Endothelial cell of umbilical vein (primary cell): ENCODE measurements at regions not wholly inside any gene's neighbourhood (a gene's known extent, or its start where the extent isn't known, plus 50 kb on each side); places are given as distances from the start of the nearest gene placed in this dataset.

Source experiments
- BruUV-seq: library from RNA; stranded (reverse); fragments of 400-500 nt; replicated peaks from 2 replicates; lab custom pipeline; 2021; lab: Mats Ljungman, UMichigan
- CTCF ChIA-PET: fragments of 300-600, 350-600 bp; sonication (Branson Sonifier 250); formaldehyde crosslinking; loops from one replicate; lab custom pipeline; 2021; ENCODE audit warnings: antibody characterized with exemption, inconsistent platforms; lab: Charles Lee
- POLR2A ChIA-PET: fragments of 300-600, 350-600 bp; sonication (Branson Sonifier 250); formaldehyde crosslinking; loops from one replicate; lab custom pipeline; 2021; ENCODE audit warnings: antibody characterized with exemption, inconsistent platforms; lab: Charles Lee
- DNase-seq: peaks from one replicate; pipeline ENCODE4 v3.0.0-alpha.2; 2011; ENCODE audit warnings: low read depth, low spot score
- FAIRE-seq: peaks from 2 replicates; lab custom pipeline; 2011; peaks lifted over from hg19 to GRCh38; lab: Jason Lieb, UNC
- H2AFZ ChIP-seq: 2 replicates; pipeline ENCODE4 v1.6.0; 2012; ENCODE audit warnings: low read depth, low read length, control low read depth, inconsistent platforms
- H3K27ac ChIP-seq: 2 replicates; pipeline ENCODE4 v1.5.1; 2011; ENCODE audit warnings: low read depth, mild to moderate bottlenecking, control low read depth, low read length, moderate library complexity; ENCODE audit not compliant: insufficient read depth
- H3K27me3 ChIP-seq, 2 experiments: 2 replicates each; pipeline versions ENCODE4 v1.6.0 to v1.6.1; 2011; ENCODE audit warnings: low read length in 2 of 2, mixed read lengths in 1 of 2; ENCODE audit not compliant: control insufficient read depth in 2 of 2, insufficient read depth in 2 of 2
- H3K36me3 ChIP-seq, 2 experiments: 2 replicates in 1 of 2; 3 replicates in 1 of 2; pipeline ENCODE4 v1.5.1; 2011; ENCODE audit warnings: low read length in 2 of 2, mild to moderate bottlenecking in 1 of 2, moderate library complexity in 1 of 2; ENCODE audit not compliant: control insufficient read depth in 2 of 2, insufficient read depth in 2 of 2; ENCODE audit errors: extremely low read depth in 1 of 2
- H3K4me1 ChIP-seq: 3 replicates; pipeline ENCODE4 v1.5.1; 2011; ENCODE audit warnings: mild to moderate bottlenecking, low read length; ENCODE audit not compliant: control insufficient read depth, insufficient read depth; ENCODE audit errors: extremely low read depth
- H3K4me2 ChIP-seq: 2 replicates; pipeline ENCODE4 v1.6.1; 2011; ENCODE audit warnings: low read length, control low read depth, mixed read lengths; ENCODE audit not compliant: insufficient read depth
- H3K4me3 ChIP-seq, 3 experiments: fragments of 200-600 bp in 1 of 3; sonication (generic), shearing (Covaris generic) in 1 of 3; replicated peaks in 1 of 3; 2 replicates each; pipeline ENCODE4 v1.5.1; 2011 to 2016; ENCODE audit warnings: control low read depth in 3 of 3, low read length in 3 of 3, mild to moderate bottlenecking in 2 of 3, inconsistent platforms in 1 of 3, low read depth in 1 of 3, moderate library complexity in 1 of 3; ENCODE audit not compliant: insufficient read depth in 1 of 3
- H3K79me2 ChIP-seq: 2 replicates; pipeline ENCODE4 v1.6.0; 2012; ENCODE audit warnings: low read length, inconsistent platforms; ENCODE audit not compliant: control insufficient read depth, insufficient read depth
- H3K9ac ChIP-seq: replicated peaks from 2 replicates; pipeline ENCODE3; 2011; ENCODE audit warnings: low read length, control low read depth; ENCODE audit not compliant: insufficient read depth; ENCODE audit errors: extremely low read depth
- H3K9me1 ChIP-seq: replicated peaks from 3 replicates; pipeline ENCODE4 v1.6.0; 2011; ENCODE audit warnings: mild to moderate bottlenecking, low read length; ENCODE audit not compliant: control insufficient read depth, insufficient read depth; ENCODE audit errors: extremely low read depth
- H3K9me3 ChIP-seq: replicated peaks from 2 replicates; pipeline ENCODE4 v1.5.1; 2012; ENCODE audit warnings: low read length, inconsistent platforms; ENCODE audit not compliant: control insufficient read depth, insufficient read depth
- H4K20me1 ChIP-seq: replicated peaks from 2 replicates; pipeline ENCODE3; 2011; ENCODE audit warnings: mild to moderate bottlenecking, low read length; ENCODE audit not compliant: control insufficient read depth, insufficient read depth; ENCODE audit errors: extremely low read depth
- EZH2 ChIP-seq: IDR thresholded peaks from 2 replicates; pipeline ENCODE4 v1.6.1; 2012; ENCODE audit warnings: borderline replicate concordance, low read depth, mild to moderate bottlenecking, moderate library complexity, low read length, inconsistent platforms; ENCODE audit not compliant: severe bottlenecking
- FOS ChIP-seq: IDR thresholded peaks from 2 replicates; pipeline ENCODE4 v1.6.1; 2011; ENCODE audit warnings: mild to moderate bottlenecking, low read length, moderate library complexity, borderline replicate concordance; ENCODE audit not compliant: insufficient read depth
- GATA2 ChIP-seq: IDR thresholded peaks from 2 replicates; pipeline ENCODE4 v1.7.0; 2011; ENCODE audit warnings: low read depth, mild to moderate bottlenecking, moderate library complexity, mixed read lengths, low read length; ENCODE audit not compliant: insufficient read length, insufficient read depth
- JUN ChIP-seq: IDR thresholded peaks from 2 replicates; pipeline ENCODE4 v1.6.1; 2011; ENCODE audit warnings: borderline replicate concordance, low read depth; ENCODE audit not compliant: insufficient read length, insufficient read depth
- MAX ChIP-seq: IDR thresholded peaks from 2 replicates; pipeline ENCODE4 v1.6.1; 2011; ENCODE audit not compliant: insufficient read depth, insufficient read length
- MYC ChIP-seq: IDR thresholded peaks from one replicate; pipeline ENCODE4 v1.6.1; 2011; ENCODE audit warnings: mild to moderate bottlenecking, low read depth, low read length
- dilution Hi-C: fragments of 300-500 bp; cut with MboI; formaldehyde crosslinking; loops from one replicate; pipeline ENCODE4 v1.15.0; 2019; ENCODE audit warnings: low sequenced_read_pairs; ENCODE audit not compliant: extremely low pct_ligation_motif_present
- intact Hi-C: fragments of 100-400 bp; cut with micrococcal nuclease; formaldehyde crosslinking; loops from one replicate; pipeline ENCODE4 v1.10.0; 2022

GRCh38 chr12:113674996-113675395 is 203.3 kb upstream of the LHX5 start:
- no peak overlapping the region for H3K27ac ChIP-seq
- H3K27me3 ChIP-seq: no peaks in the 10 kb centered on the region
- no peak overlapping the region for H3K9ac ChIP-seq
- FAIRE-seq (no peak), DNase-seq (no peak)
- POLR2A ChIA-PET: interaction anchor here (0.7 kb wide), 1 partner anchor 148 kb away, joined by 3 read pairs; no protein-coding TSS in a partner anchor
- no peaks in the 10 kb centered on the region for H3K4me1 ChIP-seq
- CTCF ChIA-PET: no interaction called here
- H3K79me2 ChIP-seq: no peaks in the 10 kb centered on the region
- no peak overlapping the region for H2AFZ ChIP-seq
- no peaks in the 10 kb centered on the region for H3K9me3 ChIP-seq
- no peak overlapping the region for H3K4me3 ChIP-seq
- no peak overlapping the region for H3K4me2 ChIP-seq
- intact Hi-C loops: no loop called here
- dilution Hi-C loops: no loop called here
- H4K20me1 ChIP-seq: no peaks in the 10 kb centered on the region
- TF ChIP-seq JUN (no peak), MAX (no peak)
- no peaks in the 10 kb centered on the region for H3K36me3 ChIP-seq
- H3K9me1 ChIP-seq: no peaks in the 10 kb centered on the region
- no TSS peak for BruUV-seq

GRCh38 chr12:113674302-113674701 is 202.6 kb upstream of the LHX5 start:
- no peak overlapping the region for H3K27ac ChIP-seq
- ChIA-PET CTCF (no interaction called here), POLR2A (no interaction called here)
- no peaks in the 10 kb centered on the region for H3K9me3 ChIP-seq
- BruUV-seq: no TSS peak
- no peaks in the 10 kb centered on the region for H3K4me1 ChIP-seq
- no peaks in the 10 kb centered on the region for H4K20me1 ChIP-seq
- no peak overlapping the region for H3K9ac ChIP-seq
- no peaks in the 10 kb centered on the region for H3K9me1 ChIP-seq
- no peaks in the 10 kb centered on the region for H3K36me3 ChIP-seq
- no peak overlapping the region for H3K4me2 ChIP-seq
- TF ChIP-seq MYC: no peak
- TF ChIP-seq MAX: no peak
- no peak for TF ChIP-seq EZH2
- no peak for TF ChIP-seq FOS
- no peak for TF ChIP-seq GATA2
- dilution Hi-C loops (no loop called here), intact Hi-C loops (no loop called here)
- H3K79me2 ChIP-seq: no peaks in the 10 kb centered on the region
- H2AFZ ChIP-seq: no peak overlapping the region
- no peaks in the 10 kb centered on the region for H3K27me3 ChIP-seq
- H3K4me3 ChIP-seq: no peak overlapping the region
- FAIRE-seq: no peak
- DNase-seq: no peak
